IMR-90 (cell line): ENCODE measurements at regions not wholly inside any gene's neighbourhood (a gene's known extent, or its start where the extent isn't known, plus 50 kb on each side); places are given as distances from the start of the nearest gene placed in this dataset.

ENCODE experiments used
- ATAC-seq: fragments of 200-7000 bp; cut with Tn5 transposase; 2 replicates; pipeline ENCODE4 v1.9.1; 2020; ENCODE audit warnings: low read depth, mild to moderate bottlenecking, moderate library complexity
- BruUV-seq: library from RNA; stranded (reverse); fragments of 400-500 nt; replicated peaks from 2 replicates; lab custom pipeline; 2021; lab: Mats Ljungman, UMichigan
- CTCF ChIA-PET: fragments of 300-600 bp; formaldehyde crosslinking; extraction: SDS; loops from one replicate; lab custom pipeline; 2021; ENCODE audit warnings: antibody characterized with exemption; lab: Yijun Ruan, JAX
- POLR2A ChIA-PET: fragments of 300-600 bp; sonication (Branson Sonifier 250); formaldehyde crosslinking; loops from one replicate; lab custom pipeline; 2022; ENCODE audit warnings: antibody characterized with exemption; ENCODE audit not compliant: unreplicated experiment; lab: Charles Lee
- DNase-seq: peaks from one replicate; pipeline ENCODE4 v3.0.0; 2013
- H2AFZ ChIP-seq: replicated peaks from 2 replicates; pipeline ENCODE3; 2013; ENCODE audit warnings: low read length, mild to moderate bottlenecking; ENCODE audit not compliant: poor library complexity
- H2AK5ac ChIP-seq: 2 replicates; pipeline ENCODE4 v1.6.1; 2013; ENCODE audit warnings: low read depth, low read length, inconsistent platforms
- H2AK9ac ChIP-seq: replicated peaks from 2 replicates; pipeline ENCODE3; 2013; ENCODE audit warnings: mild to moderate bottlenecking, low read depth, low read length, moderate library complexity; ENCODE audit not compliant: poor library complexity
- H2BK120ac ChIP-seq: 2 replicates; pipeline ENCODE4 v1.6.1; 2013; ENCODE audit warnings: low read depth, low read length, inconsistent platforms
- H2BK15ac ChIP-seq: 3 replicates; pipeline ENCODE4 v1.6.1; 2013; ENCODE audit warnings: low read depth, low read length, inconsistent platforms
- H2BK20ac ChIP-seq: 2 replicates; pipeline ENCODE4 v1.6.1; 2013; ENCODE audit warnings: low read depth, mild to moderate bottlenecking, inconsistent platforms, low read length, moderate library complexity
- H2BK5ac ChIP-seq: 2 replicates; pipeline ENCODE4 v1.6.1; 2013; ENCODE audit warnings: mild to moderate bottlenecking, low read depth, low read length, inconsistent platforms; ENCODE audit not compliant: poor library complexity, severe bottlenecking
- H3K14ac ChIP-seq: replicated peaks from 2 replicates; pipeline ENCODE4 v1.6.1; 2013; ENCODE audit warnings: low read depth, low read length, inconsistent platforms
- H3K18ac ChIP-seq: 2 replicates; pipeline ENCODE4 v1.6.1; 2013; ENCODE audit warnings: low read depth, low read length, control low read depth
- H3K23ac ChIP-seq: 2 replicates; pipeline ENCODE4 v1.6.1; 2013; ENCODE audit warnings: low read depth, low read length, inconsistent platforms
- H3K27ac ChIP-seq: 2 replicates; pipeline ENCODE4 v1.5.1; 2013; ENCODE audit warnings: mild to moderate bottlenecking, control low read depth, low read length; ENCODE audit not compliant: insufficient read depth
- H3K27me3 ChIP-seq: 2 replicates; pipeline ENCODE4 v1.6.1; 2013; ENCODE audit warnings: low read length; ENCODE audit not compliant: control insufficient read depth, insufficient read depth
- H3K36me3 ChIP-seq: 2 replicates; pipeline ENCODE4 v1.6.1; 2013; ENCODE audit warnings: low read length, mixed read lengths; ENCODE audit not compliant: control insufficient read depth, insufficient read depth
- H3K4ac ChIP-seq: 2 replicates; pipeline ENCODE4 v1.6.1; 2013; ENCODE audit warnings: low read depth, low read length, inconsistent platforms
- H3K4me1 ChIP-seq: 2 replicates; pipeline ENCODE4 v1.6.1; 2013; ENCODE audit warnings: low read length, mixed read lengths; ENCODE audit not compliant: control insufficient read depth, insufficient read depth
- H3K4me2 ChIP-seq: 2 replicates; pipeline ENCODE4 v1.6.1; 2013; ENCODE audit warnings: low read depth, mild to moderate bottlenecking, control low read depth, low read length, moderate library complexity
- H3K4me3 ChIP-seq: 2 replicates; pipeline ENCODE4 v1.5.1; 2013; ENCODE audit warnings: low read depth, mild to moderate bottlenecking, control low read depth, low read length, moderate library complexity; ENCODE audit not compliant: insufficient read depth
- H3K56ac ChIP-seq: 2 replicates; pipeline ENCODE4 v1.6.1; 2013; ENCODE audit warnings: low read length, inconsistent platforms; ENCODE audit not compliant: insufficient read depth; ENCODE audit errors: extremely low read depth
- H3K79me1 ChIP-seq, 2 experiments: 2 replicates each; pipeline ENCODE4 v1.6.1; 2013; ENCODE audit warnings: low read length in 2 of 2, inconsistent platforms in 1 of 2, low read depth in 1 of 2
- H3K9ac ChIP-seq: 2 replicates; pipeline ENCODE4 v1.6.1; 2013; ENCODE audit warnings: low read depth, low read length, control low read depth
- H3K9me1 ChIP-seq: 2 replicates; pipeline ENCODE4 v1.6.1; 2013; ENCODE audit warnings: low read length, inconsistent platforms; ENCODE audit not compliant: insufficient read depth
- H3K9me3 ChIP-seq: 2 replicates; pipeline ENCODE4 v1.6.1; 2013; ENCODE audit warnings: low read length; ENCODE audit not compliant: control insufficient read depth, insufficient read depth
- H4K20me1 ChIP-seq: 2 replicates; pipeline ENCODE4 v1.6.1; 2013; ENCODE audit warnings: low read length, inconsistent platforms; ENCODE audit not compliant: insufficient read depth
- H4K5ac ChIP-seq: 2 replicates; pipeline ENCODE4 v1.6.1; 2013; ENCODE audit warnings: mild to moderate bottlenecking, low read depth, low read length, control low read depth
- H4K8ac ChIP-seq, 2 experiments: 2 replicates each; pipeline ENCODE4 v1.6.1; 2013; ENCODE audit warnings: low read depth in 2 of 2, low read length in 2 of 2, control low read depth in 1 of 2, inconsistent platforms in 1 of 2
- H4K91ac ChIP-seq: 2 replicates; pipeline ENCODE4 v1.6.1; 2013; ENCODE audit warnings: low read depth, low read length, inconsistent platforms; ENCODE audit not compliant: insufficient read depth
- CEBPB ChIP-seq: IDR thresholded peaks from 2 replicates; pipeline ENCODE4 v1.6.1; 2012; ENCODE audit warnings: low read depth, low read length, improper control_type of control experiment
- CHD1 ChIP-seq: IDR thresholded peaks from 2 replicates; pipeline ENCODE4 v1.6.1; 2012; ENCODE audit warnings: low read depth, low read length, improper control_type of control experiment
- FOS ChIP-seq: fragments of 150-350 bp; IDR thresholded peaks from 2 replicates; pipeline ENCODE4 v1.6.1; 2016; ENCODE audit warnings: low read depth, low read length
- MAFK ChIP-seq: IDR thresholded peaks from 2 replicates; pipeline ENCODE4 v1.6.1; 2012; ENCODE audit warnings: low read depth, low read length, improper control_type of control experiment
- MAZ ChIP-seq: IDR thresholded peaks from 2 replicates; pipeline ENCODE4 v1.6.1; 2012; ENCODE audit warnings: low read depth, mild to moderate bottlenecking, low read length, improper control_type of control experiment, moderate library complexity, borderline replicate concordance
- MXI1 ChIP-seq: IDR thresholded peaks from 2 replicates; pipeline ENCODE4 v1.6.1; 2012; ENCODE audit warnings: low read depth, mild to moderate bottlenecking, low read length, moderate library complexity, borderline replicate concordance
- NFE2L2 ChIP-seq: fragments of 150-350 bp; IDR thresholded peaks from 2 replicates; pipeline ENCODE4 v1.6.1; 2016; ENCODE audit warnings: low read depth, mild to moderate bottlenecking, low read length
- POLR2A ChIP-seq: IDR thresholded peaks from 2 replicates; pipeline ENCODE4 v1.6.1; 2012; ENCODE audit warnings: mild to moderate bottlenecking, low read depth, low read length
- RAD21 ChIP-seq: IDR thresholded peaks from 2 replicates; pipeline ENCODE4 v1.6.1; 2012; ENCODE audit warnings: low read length, improper control_type of control experiment
- RCOR1 ChIP-seq: IDR thresholded peaks from 2 replicates; pipeline ENCODE4 v1.6.1; 2012; ENCODE audit warnings: mild to moderate bottlenecking, low read length, improper control_type of control experiment; ENCODE audit not compliant: insufficient replicate concordance
- SMC3 ChIP-seq: fragments of 150-350 bp; IDR thresholded peaks from 2 replicates; pipeline ENCODE4 v1.6.1; 2016; ENCODE audit warnings: low read depth, mild to moderate bottlenecking, antibody characterized with exemption, low read length, moderate library complexity
- WGBS, 2 experiments: methylation state at CpG; one replicate each; pipeline versions ENCODE4 v1.1.5 to v1.1.7; 2013; ENCODE audit warnings: missing lambda C conversion rate in 2 of 2; ENCODE audit not compliant: insufficient read length in 1 of 2; ENCODE audit errors: extremely low coverage in 2 of 2; 5-methylcytosine and 5-hydroxymethylcytosine counted together
- dilution Hi-C: fragments of 300-500 bp; cut with HindIII; formaldehyde crosslinking; loops from one replicate; pipeline ENCODE4 v1.14.3; 2018; ENCODE audit warnings: low sequenced_read_pairs; ENCODE audit not compliant: unreplicated experiment
- in situ Hi-C: fragments of 300-500 bp; cut with MboI; formaldehyde crosslinking; loops from 3 replicates; pipeline ENCODE4 v1.14.3; 2019; ENCODE audit warnings: low sequenced_read_pairs, inconsistent platforms, mixed read lengths
- intact Hi-C: fragments of 100-400 bp; cut with micrococcal nuclease; formaldehyde crosslinking; loops from 2 replicates; pipeline ENCODE4 v1.10.0; 2022
- TF ChIP-seq, protein P1 (sequence below): conservative IDR thresholded peaks from 2 replicates; pipeline ENCODE4 v1.5.1; 2012; ENCODE audit warnings: mild to moderate bottlenecking, low read depth, low read length, improper control_type of control experiment
- TF ChIP-seq, protein P2 (sequence below): fragments of 150-350 bp; IDR thresholded peaks from 2 replicates; pipeline ENCODE4 v1.6.1; 2017; ENCODE audit warnings: mild to moderate bottlenecking, antibody characterized with exemption, low read length, low read depth

DNA sequence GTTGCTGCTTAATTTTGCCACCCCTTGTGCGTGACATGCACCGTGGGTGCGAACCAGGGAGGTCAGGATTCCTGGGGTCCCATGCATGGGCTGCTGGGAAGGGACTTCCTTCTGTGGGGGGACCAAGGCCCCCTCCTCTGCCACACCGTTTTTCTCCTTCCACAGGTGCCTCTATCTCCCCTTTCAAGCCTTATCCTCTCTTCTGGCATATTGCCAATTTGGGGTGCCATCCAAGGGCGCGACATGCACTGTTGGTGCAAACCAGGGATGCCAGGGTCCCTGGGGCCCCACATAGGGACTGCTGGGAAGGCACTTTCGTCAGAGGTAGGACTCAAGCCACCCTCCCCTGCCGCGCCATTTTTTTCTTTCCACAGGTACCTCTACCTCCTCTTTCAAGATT is 289.0 kb downstream of the ALG10 start:
- no peak for TF ChIP-seq MAFK
- TF ChIP-seq, protein P1, sequence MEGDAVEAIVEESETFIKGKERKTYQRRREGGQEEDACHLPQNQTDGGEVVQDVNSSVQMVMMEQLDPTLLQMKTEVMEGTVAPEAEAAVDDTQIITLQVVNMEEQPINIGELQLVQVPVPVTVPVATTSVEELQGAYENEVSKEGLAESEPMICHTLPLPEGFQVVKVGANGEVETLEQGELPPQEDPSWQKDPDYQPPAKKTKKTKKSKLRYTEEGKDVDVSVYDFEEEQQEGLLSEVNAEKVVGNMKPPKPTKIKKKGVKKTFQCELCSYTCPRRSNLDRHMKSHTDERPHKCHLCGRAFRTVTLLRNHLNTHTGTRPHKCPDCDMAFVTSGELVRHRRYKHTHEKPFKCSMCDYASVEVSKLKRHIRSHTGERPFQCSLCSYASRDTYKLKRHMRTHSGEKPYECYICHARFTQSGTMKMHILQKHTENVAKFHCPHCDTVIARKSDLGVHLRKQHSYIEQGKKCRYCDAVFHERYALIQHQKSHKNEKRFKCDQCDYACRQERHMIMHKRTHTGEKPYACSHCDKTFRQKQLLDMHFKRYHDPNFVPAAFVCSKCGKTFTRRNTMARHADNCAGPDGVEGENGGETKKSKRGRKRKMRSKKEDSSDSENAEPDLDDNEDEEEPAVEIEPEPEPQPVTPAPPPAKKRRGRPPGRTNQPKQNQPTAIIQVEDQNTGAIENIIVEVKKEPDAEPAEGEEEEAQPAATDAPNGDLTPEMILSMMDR: no peak
- TF ChIP-seq CHD1: no peak
- no peak for TF ChIP-seq RCOR1
- TF ChIP-seq POLR2A: no peak
- no peak for TF ChIP-seq RAD21
- no peak for TF ChIP-seq NFE2L2
- TF ChIP-seq, protein P2, sequence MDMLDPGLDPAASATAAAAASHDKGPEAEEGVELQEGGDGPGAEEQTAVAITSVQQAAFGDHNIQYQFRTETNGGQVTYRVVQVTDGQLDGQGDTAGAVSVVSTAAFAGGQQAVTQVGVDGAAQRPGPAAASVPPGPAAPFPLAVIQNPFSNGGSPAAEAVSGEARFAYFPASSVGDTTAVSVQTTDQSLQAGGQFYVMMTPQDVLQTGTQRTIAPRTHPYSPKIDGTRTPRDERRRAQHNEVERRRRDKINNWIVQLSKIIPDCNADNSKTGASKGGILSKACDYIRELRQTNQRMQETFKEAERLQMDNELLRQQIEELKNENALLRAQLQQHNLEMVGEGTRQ: no peak
- no peak for TF ChIP-seq CEBPB
- TF ChIP-seq MXI1: no peak
- no peak for TF ChIP-seq FOS
- TF ChIP-seq MAZ: no peak
- no peak for TF ChIP-seq SMC3
- no peaks in the 10 kb centered on the region for H3K9me1 ChIP-seq
- no peaks in the 10 kb centered on the region for H3K79me1 ChIP-seq
- BruUV-seq: no TSS peak
- no peak for ATAC-seq
- H2BK20ac ChIP-seq: no peak overlapping the region
- no peak overlapping the region for H3K23ac ChIP-seq
- no peak overlapping the region for H2AK5ac ChIP-seq
- no peaks in the 10 kb centered on the region for H3K4me1 ChIP-seq
- intact Hi-C loops: no loop called here
- no peak overlapping the region for H2BK5ac ChIP-seq
- POLR2A ChIA-PET: no interaction called here
- no peak overlapping the region for H4K91ac ChIP-seq
- H4K8ac ChIP-seq: no peak overlapping the region
- H3K36me3 ChIP-seq: no peaks in the 10 kb centered on the region
- no peak overlapping the region for H2BK120ac ChIP-seq
- H3K56ac ChIP-seq: no peak overlapping the region
- H3K18ac ChIP-seq: no peak overlapping the region
- CTCF ChIA-PET: no interaction called here
- no peak overlapping the region for H3K9ac ChIP-seq
- H3K4me2 ChIP-seq: no peak overlapping the region
- 40% methylated on average over 4 of the region's 9 CpGs; no CpG with 5 or more reads in 1 of the 2 experiments for WGBS, 2 experiments
- DNase-seq: no peak
- no peak overlapping the region for H2BK15ac ChIP-seq
- H3K4ac ChIP-seq: no peak overlapping the region
- H4K5ac ChIP-seq: no peak overlapping the region
- dilution Hi-C loops: no loop called here
- no peak overlapping the region for H3K4me3 ChIP-seq
- H2AFZ ChIP-seq: no peak overlapping the region
- H3K9me3 ChIP-seq: peaks cover 67% of the 10 kb centered on the region
- H3K14ac ChIP-seq: no peak overlapping the region
- no peak overlapping the region for H3K27ac ChIP-seq
- H3K27me3 ChIP-seq: no peaks in the 10 kb centered on the region
- no peaks in the 10 kb centered on the region for H4K20me1 ChIP-seq
- H2AK9ac ChIP-seq: no peak overlapping the region
- in situ Hi-C loops: no loop called here
